ENCODE measurements at regions not wholly inside any gene's neighbourhood (a gene's known extent, or its start where the extent isn't known, plus 50 kb on each side); places are given as distances from the start of the nearest gene placed in this dataset.

- no peak for DNase-seq (ENCODE audit: low spot score)
- in situ Hi-C loops (cut with MboI; ENCODE audit: low sequenced_read_pairs, unreplicated experiment): no loop called here
- TF ChIP-seq CTCF (IDR thresholded peaks at IDR 0.05; ENCODE audit: borderline replicate concordance, control extremely low read depth, extremely low read depth, insufficient read depth, missing control alignments): no peak
Observed at GRCh38 chr2:18425210-18425703, 135.2 kb downstream of the RDH14 start.

GRCh38 chr2:18423636-18424035, 136.8 kb downstream of the RDH14 start:
- no peak for TF ChIP-seq CTCF (IDR thresholded peaks at IDR 0.05; ENCODE audit: borderline replicate concordance, control extremely low read depth, extremely low read depth, insufficient read depth, missing control alignments)
- in situ Hi-C loops (cut with MboI; ENCODE audit: low sequenced_read_pairs, unreplicated experiment): no loop called here
- DNase-seq (ENCODE audit: low spot score): no peak

GRCh38 chr2:18422432-18423165, 137.9 kb downstream of the RDH14 start:
- no peak for TF ChIP-seq CTCF (IDR thresholded peaks at IDR 0.05; ENCODE audit: borderline replicate concordance, control extremely low read depth, extremely low read depth, insufficient read depth, missing control alignments)
- in situ Hi-C loops (cut with MboI; ENCODE audit: low sequenced_read_pairs, unreplicated experiment): no loop called here
- DNase-seq (ENCODE audit: low spot score): no peak

- TF ChIP-seq CTCF (IDR thresholded peaks at IDR 0.05; ENCODE audit: borderline replicate concordance, control extremely low read depth, extremely low read depth, insufficient read depth, missing control alignments): no peak
- in situ Hi-C loops (cut with MboI; ENCODE audit: low sequenced_read_pairs, unreplicated experiment): no loop called here
- DNase-seq (ENCODE audit: low spot score): no peak
Observed at GRCh38 chr2:18413676-18414396, 146.6 kb downstream of the RDH14 start.

- no peak for DNase-seq (ENCODE audit: low spot score)
- in situ Hi-C loops (cut with MboI; ENCODE audit: low sequenced_read_pairs, unreplicated experiment): no loop called here
- no peak for TF ChIP-seq CTCF (IDR thresholded peaks at IDR 0.05; ENCODE audit: borderline replicate concordance, control extremely low read depth, extremely low read depth, insufficient read depth, missing control alignments)
Observed at GRCh38 chr2:18412980-18413675, 147.3 kb downstream of the RDH14 start.

GRCh38 chr2:18411626-18412025, 148.8 kb downstream of the RDH14 start:
- in situ Hi-C loops (cut with MboI; ENCODE audit: low sequenced_read_pairs, unreplicated experiment): no loop called here

More at GRCh38 chr2:18411626-18412025, 148.8 kb downstream of the RDH14 start:
- TF ChIP-seq CTCF (IDR thresholded peaks at IDR 0.05; ENCODE audit: borderline replicate concordance, control extremely low read depth, extremely low read depth, insufficient read depth, missing control alignments): no peak
- no peak for DNase-seq (ENCODE audit: low spot score)

All from GM13976 (cell line).